ENCODE measurements at regions not wholly inside any gene's neighbourhood (a gene's known extent, or its start where the extent isn't known, plus 50 kb on each side); places are given as distances from the start of the nearest gene placed in this dataset.

DNA sequence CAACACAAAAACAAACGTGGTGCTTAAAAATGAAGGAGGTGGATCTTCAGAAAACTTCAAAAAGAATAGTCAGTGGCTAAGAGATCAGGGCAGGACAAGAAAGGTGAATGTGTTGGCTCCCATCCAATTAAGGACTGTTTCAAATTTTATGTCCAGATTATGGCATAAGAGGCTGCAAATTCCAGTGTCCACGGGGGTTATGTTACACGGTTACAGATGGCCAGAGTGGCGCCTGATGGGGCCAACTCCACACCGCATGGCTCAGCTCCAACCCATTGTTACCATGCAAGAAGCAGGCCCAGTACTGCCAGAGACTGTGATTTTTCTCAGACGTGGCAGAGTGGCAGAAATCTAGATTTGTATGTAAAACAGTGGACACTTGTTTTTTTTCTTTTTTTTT is 168.4 kb upstream of the TENM3 start:
- intact Hi-C loops (cut with micrococcal nuclease) = no loop called here

DNA sequence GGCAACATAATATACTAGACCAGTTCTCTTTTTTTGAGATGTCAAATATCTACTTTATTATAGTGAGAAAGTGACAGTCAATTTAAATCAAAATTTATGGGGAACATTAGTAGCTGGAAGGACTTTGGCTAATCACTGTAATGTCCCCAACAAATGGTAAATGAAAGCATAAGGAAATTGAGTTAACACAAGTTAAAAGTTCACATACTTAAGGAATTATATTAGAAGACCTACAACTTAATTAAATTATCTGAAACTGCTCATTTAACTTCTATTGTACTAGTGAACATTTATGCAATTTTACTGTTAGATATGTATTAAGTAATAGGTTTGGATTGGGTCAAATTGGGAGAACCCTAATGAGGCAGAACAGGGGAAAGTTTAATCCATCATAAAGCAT is 160.3 kb upstream of the TENM3 start:
- intact Hi-C loops (cut with micrococcal nuclease) = no loop called here

DNA sequence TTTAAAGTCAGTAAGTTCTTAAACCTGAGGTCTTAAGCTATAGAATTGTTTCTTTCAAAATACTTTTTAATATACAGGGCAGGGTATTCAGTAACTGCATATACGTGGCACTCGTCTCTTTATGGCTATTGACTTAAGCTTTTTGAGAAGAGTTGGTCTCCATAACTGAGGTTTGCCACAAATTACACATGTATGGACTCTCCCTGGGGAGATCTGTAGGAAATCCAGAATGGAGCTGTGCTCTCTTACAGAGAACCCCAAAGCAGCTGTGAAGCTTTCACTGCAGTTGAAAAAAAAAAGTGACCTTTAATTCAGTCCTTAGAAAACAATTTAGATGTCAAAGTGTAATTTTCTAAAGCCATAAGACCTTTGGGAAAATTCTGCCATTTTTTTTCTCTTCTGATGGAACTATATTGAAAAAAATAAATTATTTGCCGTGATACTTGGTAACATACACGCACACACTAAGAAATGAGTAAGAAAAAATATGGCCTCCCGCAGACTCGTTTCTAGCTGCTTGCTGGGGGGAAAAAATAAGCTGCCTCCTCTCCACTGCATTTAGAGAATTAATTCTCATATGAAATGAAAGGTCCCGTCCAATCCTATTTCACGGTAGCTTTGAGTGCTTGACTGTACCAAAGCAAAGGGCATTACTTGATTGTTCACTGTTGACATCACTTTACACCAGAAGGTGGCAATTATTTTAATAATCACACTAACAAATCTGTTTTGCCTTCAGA is 159.4 kb upstream of the TENM3 start:
- intact Hi-C loops (cut with micrococcal nuclease) = no loop called here

DNA sequence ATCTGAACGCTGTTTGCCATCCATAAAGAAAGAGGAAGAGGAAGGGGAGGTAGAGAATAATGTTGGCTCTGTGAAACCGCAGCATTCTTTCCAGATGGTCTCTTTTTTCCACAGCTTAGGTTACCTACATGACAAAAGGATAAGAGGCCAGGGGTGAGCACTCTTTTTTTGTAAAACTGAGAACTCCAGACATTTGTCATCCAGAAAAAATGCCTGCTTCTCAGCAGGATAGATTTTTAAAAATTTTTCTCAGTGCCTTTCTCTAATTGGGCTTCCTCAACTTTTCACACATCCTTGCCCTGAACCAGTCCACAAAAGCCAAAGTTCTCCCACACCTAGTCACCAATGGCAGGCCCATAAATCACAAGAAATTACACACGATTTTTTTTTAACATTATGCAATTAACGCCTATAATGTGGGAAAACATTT is 158.1 kb upstream of the TENM3 start:
- intact Hi-C loops (cut with micrococcal nuclease) = no loop called here

DNA sequence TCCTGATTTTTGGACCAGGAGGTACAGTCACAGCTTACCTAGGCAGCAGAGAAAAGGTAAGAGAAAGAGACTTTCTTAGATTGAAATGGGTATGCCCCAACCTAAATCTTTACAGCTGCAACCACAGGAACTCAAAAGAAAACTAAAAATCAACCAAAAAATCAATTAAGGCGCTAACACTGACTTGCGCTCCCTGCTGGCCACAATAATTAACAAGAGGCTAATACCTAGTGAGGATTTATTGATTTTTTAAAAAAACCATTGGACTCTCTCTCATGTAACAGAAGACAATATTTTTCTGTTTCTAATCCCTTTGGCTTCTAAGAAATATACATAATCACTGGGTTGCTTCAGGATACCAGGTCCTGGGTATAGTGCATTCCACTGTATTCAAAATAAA is 153.9 kb upstream of the TENM3 start:
- intact Hi-C loops (cut with micrococcal nuclease) = no loop called here

DNA sequence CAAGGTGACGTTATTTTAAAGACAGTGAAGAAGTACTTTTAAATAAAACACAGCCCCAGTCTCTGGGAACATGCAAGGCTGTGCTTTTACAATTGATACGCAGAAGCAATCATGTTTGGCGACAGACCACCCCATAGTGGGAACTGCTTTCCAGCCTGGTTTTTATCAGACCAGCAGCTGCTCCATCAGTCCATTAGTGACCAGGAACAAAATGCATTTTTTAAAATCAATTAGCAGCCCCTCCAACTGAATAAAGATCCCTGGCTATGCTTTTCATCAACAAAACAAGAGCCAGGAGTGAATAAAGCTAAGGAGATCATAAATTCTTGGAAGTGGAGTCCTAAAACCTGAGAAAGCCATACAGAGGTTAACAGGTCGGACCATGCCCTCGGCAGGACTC is 153.0 kb upstream of the TENM3 start:
- intact Hi-C loops (cut with micrococcal nuclease) = no loop called here

DNA sequence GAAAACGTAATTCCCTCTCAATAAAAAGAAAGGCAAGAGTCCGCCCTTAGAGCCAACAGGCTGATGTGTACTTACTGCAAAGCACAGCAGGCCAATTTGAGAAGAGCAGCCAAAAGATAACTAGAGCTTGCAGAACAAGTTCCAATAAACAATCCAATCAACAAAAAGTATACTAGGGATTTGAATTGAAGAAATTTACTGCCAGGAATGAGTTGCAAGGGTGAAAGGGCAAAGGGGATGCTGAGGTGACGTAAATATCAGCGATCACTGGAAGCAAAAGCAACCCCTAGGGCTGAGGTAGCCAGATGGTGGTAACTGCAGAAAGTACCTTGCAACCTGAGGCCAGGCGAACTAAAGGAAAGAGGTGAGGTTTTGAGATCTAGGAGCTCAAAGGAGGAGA is 152.1 kb upstream of the TENM3 start:
- intact Hi-C loops (cut with micrococcal nuclease) = no loop called here

DNA sequence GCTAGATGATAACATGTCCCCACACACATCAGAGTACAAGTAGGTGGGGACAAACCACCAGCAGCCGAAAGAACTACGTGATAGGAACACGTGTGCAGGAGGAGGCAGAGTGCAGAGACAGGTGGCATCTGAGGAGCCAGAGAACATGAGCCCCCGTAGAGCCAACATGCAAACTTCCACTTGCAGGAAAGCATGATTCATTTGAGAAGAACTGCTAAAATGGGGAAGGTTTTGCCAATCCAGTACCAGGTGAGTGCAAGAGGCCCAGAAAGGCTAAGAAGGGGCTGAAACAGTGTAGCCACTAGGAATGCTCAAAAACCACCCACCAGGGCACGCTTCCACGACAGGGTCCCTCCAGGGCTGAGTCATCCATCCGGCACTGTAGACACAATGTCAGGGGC is 149.8 kb upstream of the TENM3 start:
- intact Hi-C loops (cut with micrococcal nuclease) = no loop called here

DNA sequence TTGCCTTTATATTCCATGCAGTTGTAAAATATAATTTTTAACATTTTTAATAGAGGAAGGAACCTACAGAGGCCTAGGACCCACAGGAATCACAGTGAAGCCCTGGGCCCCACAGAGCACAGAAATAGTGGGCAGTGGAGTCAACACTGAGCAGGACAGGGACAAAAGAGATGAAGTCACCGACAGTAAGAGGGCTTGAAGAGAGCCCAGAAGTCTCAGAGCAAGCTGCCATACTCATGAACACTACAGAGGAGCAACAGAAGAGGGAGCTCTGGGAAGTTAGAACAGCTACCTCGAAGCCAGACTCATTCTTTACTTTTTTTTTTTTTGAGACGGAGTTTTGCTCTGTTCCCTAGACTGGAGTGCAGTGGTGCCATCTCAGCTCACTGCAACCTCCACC is 149.3 kb upstream of the TENM3 start:
- intact Hi-C loops (cut with micrococcal nuclease) = no loop called here

DNA sequence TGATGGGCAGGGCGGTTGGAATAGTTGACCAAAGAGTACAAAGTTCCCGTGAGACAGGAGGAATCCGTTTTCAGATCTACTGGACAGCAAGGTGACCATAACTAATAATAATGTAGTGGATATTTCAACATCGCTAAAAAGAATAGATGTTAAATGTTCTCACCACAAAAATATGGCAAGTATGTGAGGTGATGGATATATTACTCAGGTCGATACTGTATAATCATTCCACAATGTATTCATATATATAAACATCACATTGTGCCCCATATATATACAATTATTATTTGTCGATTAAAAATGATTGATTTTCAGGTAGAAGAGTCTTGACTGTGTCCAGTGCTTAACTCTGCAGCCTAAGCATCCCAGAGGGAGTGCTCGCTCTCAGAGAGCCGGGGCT is 141.6 kb upstream of the TENM3 start:
- intact Hi-C loops (cut with micrococcal nuclease) = no loop called here

DNA sequence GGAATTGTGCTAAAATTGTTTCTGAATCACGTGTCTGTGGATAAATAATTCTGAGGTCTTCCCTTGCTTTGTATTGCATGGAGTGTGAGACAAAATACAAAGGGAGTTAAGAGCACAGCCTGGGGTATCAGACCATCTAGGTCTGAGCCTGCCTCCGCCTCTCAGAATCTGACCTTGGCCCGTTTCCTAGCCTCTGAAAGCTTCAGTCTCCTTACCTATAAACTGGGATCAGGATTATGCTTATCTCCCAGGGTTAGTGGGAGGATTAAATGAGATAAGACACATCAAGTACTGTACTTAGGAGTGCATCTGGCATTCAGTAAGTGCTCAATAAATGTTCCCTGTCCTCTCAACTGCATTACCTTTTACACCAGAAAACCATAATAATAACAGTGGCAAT is 140.6 kb upstream of the TENM3 start:
- intact Hi-C loops (cut with micrococcal nuclease) = no loop called here

DNA sequence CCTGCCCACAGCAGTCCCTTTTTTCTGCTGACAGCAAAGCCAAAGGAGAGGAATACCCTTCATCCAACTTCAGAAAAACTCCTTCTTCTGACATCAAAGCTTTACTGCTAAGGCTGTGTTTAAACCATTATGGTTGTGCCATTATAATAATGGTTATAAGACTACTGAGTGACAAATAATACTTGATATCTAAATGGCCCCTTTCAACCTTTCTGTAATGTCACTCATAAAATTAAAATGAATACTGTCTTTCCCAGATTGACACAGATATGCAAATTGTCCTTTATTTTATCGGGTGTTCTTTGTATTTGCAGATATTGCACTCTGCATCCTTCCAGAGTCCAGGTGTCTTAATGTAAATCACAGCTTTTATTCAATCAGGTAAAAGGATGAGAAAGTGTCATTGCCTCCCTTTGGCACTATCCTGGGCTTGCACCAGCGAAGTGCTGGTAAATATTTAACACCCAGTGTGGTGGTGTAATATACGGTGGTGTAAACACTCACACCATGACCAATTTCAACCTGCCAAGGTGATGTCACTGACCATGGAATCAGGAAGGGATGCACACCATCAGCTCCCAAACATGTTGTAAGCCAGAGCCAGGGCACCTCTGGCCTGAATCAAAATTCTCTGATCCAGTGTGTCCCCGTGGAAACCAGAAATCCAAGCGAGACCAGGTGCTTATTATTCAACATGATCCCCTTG is 139.4 kb upstream of the TENM3 start:
- intact Hi-C loops (cut with micrococcal nuclease) = no loop called here

DNA sequence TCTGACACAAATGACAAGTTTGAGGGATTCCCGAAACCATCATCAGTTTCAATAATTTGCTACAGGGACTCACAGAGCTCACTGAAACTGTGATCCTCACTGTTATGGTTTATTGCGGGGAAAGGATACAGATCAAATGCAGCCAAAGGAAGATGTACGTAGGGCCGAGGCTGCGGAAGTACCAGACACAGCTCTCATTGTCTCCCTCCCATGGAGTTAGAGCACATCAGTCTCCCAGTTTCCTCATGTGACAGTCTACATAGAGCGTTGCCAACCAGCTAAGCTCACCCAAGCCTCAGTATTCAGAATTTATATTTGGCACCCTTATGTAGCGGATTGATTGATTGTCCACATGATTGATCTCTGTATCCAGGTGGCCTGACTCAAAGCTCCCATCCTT is 137.8 kb upstream of the TENM3 start:
- intact Hi-C loops (cut with micrococcal nuclease) = no loop called here

DNA sequence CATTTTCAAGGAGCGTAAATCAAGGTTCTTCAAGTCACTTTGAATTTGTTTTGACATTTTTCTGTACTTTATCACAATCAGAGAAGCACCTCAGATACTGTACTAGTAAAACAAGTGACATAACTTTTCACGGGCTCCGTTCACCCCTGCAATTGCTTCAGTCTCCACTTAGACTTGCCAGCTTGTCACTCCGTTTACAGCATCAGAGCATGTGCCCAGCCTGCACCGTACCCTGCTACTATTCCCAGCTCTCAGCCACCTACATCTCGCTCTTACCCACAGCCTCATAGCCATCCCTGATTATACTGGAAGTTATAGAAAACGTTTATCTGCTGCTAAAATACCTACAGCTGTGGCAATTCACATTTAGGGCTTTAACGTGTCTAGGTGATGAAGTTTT is 135.3 kb upstream of the TENM3 start:
- intact Hi-C loops (cut with micrococcal nuclease) = no loop called here

DNA sequence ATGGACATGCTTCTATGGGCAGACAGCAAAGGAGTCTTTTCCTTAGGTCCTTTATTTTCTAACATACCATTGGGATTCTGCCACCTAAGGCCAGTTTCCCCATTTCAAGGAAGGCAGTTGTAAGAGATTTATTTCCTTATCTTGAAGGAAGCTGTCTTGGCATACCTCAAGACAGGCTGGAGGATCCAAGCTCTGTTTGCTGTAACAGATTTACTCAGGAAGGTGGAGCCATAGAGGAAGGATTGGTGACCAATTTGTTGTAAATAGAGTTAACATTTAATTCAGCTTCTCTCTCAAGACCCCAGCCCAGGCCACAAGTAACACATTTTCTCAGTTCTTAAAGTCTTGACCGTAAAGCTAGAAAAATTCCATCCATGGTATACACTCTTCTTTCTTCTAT is 131.6 kb upstream of the TENM3 start:
- intact Hi-C loops (cut with micrococcal nuclease) = no loop called here

DNA sequence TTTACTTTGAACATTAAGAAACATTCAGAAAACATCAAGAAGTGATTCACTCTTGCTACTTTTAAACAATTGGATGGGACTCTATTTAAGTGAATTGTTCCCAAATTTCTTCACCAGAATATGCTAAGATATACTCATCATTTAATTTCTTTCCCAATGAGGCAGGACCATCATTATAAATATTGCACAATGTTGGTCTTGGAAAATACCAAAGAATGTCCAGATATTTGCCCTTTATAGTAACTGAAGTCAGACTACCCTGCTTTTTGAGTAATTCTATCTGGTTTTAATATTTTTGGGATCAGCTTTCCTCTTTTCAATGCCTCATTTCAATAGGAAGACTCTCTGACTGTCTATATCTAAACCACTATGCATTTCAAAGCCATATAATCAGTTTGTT is 129.4 kb upstream of the TENM3 start:
- intact Hi-C loops (cut with micrococcal nuclease) = no loop called here

DNA sequence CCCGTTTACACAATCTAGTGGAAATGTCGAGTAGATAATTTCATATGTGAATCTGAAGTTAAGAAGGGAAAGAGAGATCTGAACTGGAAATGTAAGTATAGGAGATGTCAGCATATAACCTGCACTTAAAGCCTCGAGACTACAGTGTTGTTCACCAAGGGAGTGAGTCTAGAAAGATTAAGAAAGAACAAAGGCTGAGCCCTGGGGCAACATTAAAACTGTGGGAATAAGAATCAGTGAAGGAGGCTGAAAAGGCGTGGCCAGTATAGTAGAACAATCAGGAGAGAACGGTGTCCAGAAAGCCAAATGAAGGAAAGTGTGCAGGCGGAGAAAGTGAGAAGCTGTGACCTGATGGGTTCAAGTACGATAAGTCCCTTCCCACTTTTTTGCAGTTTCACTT is 118.8 kb upstream of the TENM3 start:
- intact Hi-C loops (cut with micrococcal nuclease) = no loop called here

DNA sequence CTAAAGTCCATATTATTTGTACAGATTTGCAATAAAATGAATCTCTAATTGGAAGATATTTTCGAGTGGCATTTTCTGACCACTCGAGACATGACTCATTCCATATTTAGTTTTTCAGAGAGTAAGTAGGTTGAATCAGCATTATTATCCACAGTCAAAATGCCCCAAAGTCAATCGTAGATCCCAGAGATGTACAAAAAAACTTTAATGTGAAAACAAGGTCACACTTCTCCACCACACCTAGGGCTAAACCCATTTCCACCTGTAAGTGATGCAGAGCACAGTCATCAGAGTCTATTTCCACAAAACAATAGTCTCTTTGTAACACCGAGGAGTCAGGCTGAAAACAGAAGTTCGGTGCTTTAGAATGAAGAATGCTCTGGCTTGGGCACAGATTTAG is 117.1 kb upstream of the TENM3 start:
- intact Hi-C loops (cut with micrococcal nuclease) = no loop called here

DNA sequence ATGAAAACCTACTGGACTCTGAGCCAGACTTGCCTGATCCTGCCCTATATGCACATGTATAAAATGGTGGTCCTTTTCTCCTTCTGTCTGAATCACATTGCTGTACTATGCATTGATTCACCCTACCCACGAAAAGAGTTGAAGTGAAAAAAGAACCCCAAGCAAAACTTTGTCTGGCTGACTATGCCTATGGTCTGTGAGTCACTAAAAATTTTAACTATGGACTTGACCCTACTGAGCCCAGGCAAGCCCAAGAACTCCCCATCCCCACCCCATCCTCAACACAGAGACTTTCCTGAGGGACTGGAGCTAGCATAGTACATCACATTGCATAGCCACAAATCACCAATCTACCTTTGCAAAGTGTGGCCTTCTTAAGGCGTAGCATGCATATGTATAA is 116.6 kb upstream of the TENM3 start:
- intact Hi-C loops (cut with micrococcal nuclease) = no loop called here

DNA sequence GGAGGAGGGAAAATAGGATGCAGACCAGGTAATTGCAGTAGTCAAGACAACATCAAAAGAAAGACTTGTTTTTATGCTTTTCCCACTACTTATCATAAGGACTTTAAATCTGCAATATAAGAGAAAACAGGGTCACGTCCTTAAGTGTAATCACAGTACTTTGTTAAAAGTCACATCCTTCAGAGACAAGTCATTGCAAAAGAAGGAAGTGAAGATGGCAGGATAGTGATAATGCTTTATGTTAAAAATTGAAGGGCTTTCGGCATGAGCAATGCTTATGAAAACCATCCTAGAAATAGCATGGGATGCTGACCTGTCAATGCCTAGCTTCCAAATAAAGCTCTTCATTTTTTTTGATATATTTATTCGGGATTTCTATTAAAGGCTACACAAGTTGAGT is 110.2 kb upstream of the TENM3 start:
- intact Hi-C loops (cut with micrococcal nuclease) = no loop called here

DNA sequence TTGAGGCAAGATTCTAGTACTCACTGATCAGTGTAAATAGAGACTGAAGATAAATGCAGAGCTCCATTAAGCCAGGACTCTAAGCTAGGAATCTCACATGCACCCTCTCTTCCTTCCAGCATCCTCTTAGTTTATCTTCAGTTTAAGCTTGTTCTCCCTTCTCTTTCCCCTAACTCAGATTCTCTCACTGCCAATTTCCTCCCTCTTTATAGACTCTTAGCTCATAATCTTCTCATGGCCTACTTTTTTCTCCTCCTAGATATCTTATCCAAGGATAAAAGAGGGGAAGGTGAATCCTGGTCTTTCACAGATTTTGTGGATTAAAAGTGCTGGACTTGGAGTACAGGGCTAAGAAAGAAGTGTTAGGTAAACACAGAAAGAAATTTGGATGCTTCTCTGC is 108.9 kb upstream of the TENM3 start:
- intact Hi-C loops (cut with micrococcal nuclease) = no loop called here

DNA sequence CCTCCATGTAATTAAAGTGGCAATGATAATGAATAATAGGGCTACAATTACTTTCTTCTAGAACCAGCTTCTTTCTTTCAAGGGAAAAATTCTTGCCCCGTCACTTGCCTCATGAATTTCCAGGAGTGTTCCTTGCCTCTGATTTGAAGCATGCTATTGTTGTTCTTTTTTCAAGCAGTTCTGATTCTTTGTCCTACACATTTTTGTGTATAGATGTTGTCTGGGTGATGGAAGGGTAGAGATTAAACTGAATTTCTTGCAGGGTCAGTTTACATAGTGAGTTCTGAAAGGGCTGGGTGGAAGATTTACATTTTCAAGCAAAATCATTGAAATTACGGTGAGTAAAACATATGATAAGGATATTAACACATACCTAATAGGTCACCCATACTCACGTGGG is 107.0 kb upstream of the TENM3 start:
- intact Hi-C loops (cut with micrococcal nuclease) = no loop called here

DNA sequence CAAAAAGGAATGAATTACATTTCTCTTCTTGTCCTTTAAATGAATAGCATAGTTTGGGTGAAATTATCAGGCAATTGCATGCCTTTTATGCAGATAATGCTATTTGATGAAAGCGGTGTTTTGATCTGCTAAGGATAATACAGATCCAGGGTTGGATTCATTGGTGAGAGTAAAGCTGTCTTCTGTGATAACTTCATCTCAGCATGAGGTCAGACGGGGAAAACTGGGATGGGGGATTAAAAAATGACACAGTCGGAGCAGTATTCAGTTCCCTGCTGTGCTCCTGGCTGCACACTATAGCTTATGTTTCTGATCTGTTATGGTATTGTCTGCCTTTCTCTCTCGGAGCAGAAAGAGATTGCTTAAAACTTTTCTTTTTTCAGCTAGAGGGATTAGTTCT is 105.9 kb upstream of the TENM3 start:
- intact Hi-C loops (cut with micrococcal nuclease) = no loop called here
